ENCODE measurements at regions not wholly inside any gene's neighbourhood (a gene's known extent, or its start where the extent isn't known, plus 50 kb on each side); places are given as distances from the start of the nearest gene placed in this dataset.

- TF ChIP-seq CTCF (IDR thresholded peaks at IDR 0.05; ENCODE audit: low read depth, low read length, poor library complexity, severe bottlenecking) (no peak), EZH2phosphoT487 (IDR thresholded peaks at IDR 0.05; ENCODE audit: borderline replicate concordance, low read length) (no peak)
These were observed 73.4 kb upstream of the CARD11 start for GRCh38 chr7:3117081-3117480.
